H1 (cell line): ENCODE measurements at regions not wholly inside any gene's neighbourhood (a gene's known extent, or its start where the extent isn't known, plus 50 kb on each side); places are given as distances from the start of the nearest gene placed in this dataset.

Experiments used
- CTCF ChIA-PET: fragments of 300-600 bp; sonication (Branson Sonifier 250); formaldehyde crosslinking; loops from one replicate; lab custom pipeline; 2021; ENCODE audit not compliant: partially characterized antibody; lab: Charles Lee
- POLR2A ChIA-PET: fragments of 300-600 bp; sonication (Branson Sonifier 250); formaldehyde crosslinking; loops from one replicate; lab custom pipeline; 2021; ENCODE audit warnings: inconsistent platforms; ENCODE audit not compliant: partially characterized antibody; lab: Charles Lee
- DNase-seq, 2 experiments: peaks; one replicate each; pipeline versions ENCODE4 v3.0.0 to v3.0.0-alpha.2; 2010 to 2022; ENCODE audit warnings: low spot score in 2 of 2, low read depth in 1 of 2, mixed read lengths in 1 of 2
- FAIRE-seq: peaks from 2 replicates; lab custom pipeline; 2011; peaks lifted over from hg19 to GRCh38; lab: Jason Lieb, UNC
- H2AFZ ChIP-seq: 2 replicates; pipeline ENCODE4 v1.8.1; 2012; ENCODE audit warnings: low read length, inconsistent platforms
- H2AK5ac ChIP-seq: 2 replicates; pipeline ENCODE4 v1.6.1; 2013; ENCODE audit warnings: low read depth, low read length
- H2BK120ac ChIP-seq: replicated peaks from 2 replicates; pipeline ENCODE3; 2013; ENCODE audit warnings: low read depth, low read length, inconsistent platforms
- H2BK12ac ChIP-seq: 2 replicates; pipeline ENCODE4 v1.6.1; 2013; ENCODE audit warnings: low read depth, low read length
- H2BK15ac ChIP-seq: 2 replicates; pipeline ENCODE4 v1.6.1; 2013; ENCODE audit warnings: low read length
- H2BK20ac ChIP-seq: 2 replicates; pipeline ENCODE4 v1.6.1; 2013; ENCODE audit warnings: low read length
- H2BK5ac ChIP-seq: 2 replicates; pipeline ENCODE4 v1.6.1; 2013; ENCODE audit warnings: low read depth, low read length
- H3K14ac ChIP-seq: 2 replicates; pipeline ENCODE4 v1.6.1; 2013; ENCODE audit warnings: inconsistent platforms; ENCODE audit not compliant: insufficient read length
- H3K18ac ChIP-seq: 2 replicates; pipeline ENCODE4 v1.6.1; 2013; ENCODE audit warnings: low read length; ENCODE audit errors: extremely low read depth
- H3K23ac ChIP-seq: 2 replicates; pipeline ENCODE4 v1.6.1; 2013; ENCODE audit warnings: inconsistent platforms; ENCODE audit not compliant: insufficient read length
- H3K23me2 ChIP-seq: 2 replicates; pipeline ENCODE4 v1.6.1; 2013; ENCODE audit warnings: low read depth, low read length
- H3K27ac ChIP-seq: 2 replicates; pipeline ENCODE4 v1.6.1; 2011; ENCODE audit warnings: low read depth, low read length, inconsistent platforms
- H3K27me3 ChIP-seq, 4 experiments: replicated peaks in 1 of 4; 1 replicate in 1 of 4; 2 replicates in 3 of 4; pipeline versions ENCODE4 v1.6.1 to v1.8.1; 2011 to 2013; ENCODE audit warnings: low read length in 3 of 4, mild to moderate bottlenecking in 3 of 4, inconsistent platforms in 2 of 4, mixed read lengths in 2 of 4, moderate library complexity in 1 of 4; ENCODE audit not compliant: control insufficient read depth in 3 of 4, insufficient read depth in 3 of 4; ENCODE audit errors: extremely low read depth in 1 of 4
- H3K36me3 ChIP-seq, 4 experiments: 2 replicates each; pipeline versions ENCODE4 v1.6.1 to v1.8.1; 2011 to 2013; ENCODE audit warnings: mild to moderate bottlenecking in 4 of 4, low read length in 3 of 4, moderate library complexity in 2 of 4, control low read depth in 1 of 4, inconsistent platforms in 1 of 4; ENCODE audit not compliant: insufficient read depth in 4 of 4, control insufficient read depth in 2 of 4
- H3K4ac ChIP-seq: replicated peaks from 2 replicates; pipeline ENCODE3; 2013; ENCODE audit warnings: low read length, low read depth, mixed read lengths, inconsistent platforms; ENCODE audit not compliant: insufficient read length
- H3K4me1 ChIP-seq, 4 experiments: replicated peaks in 1 of 4; 1 replicate in 1 of 4; 2 replicates in 3 of 4; pipeline versions ENCODE4 v1.6.1 to v1.8.1; 2011 to 2013; ENCODE audit warnings: low read length in 3 of 4, inconsistent platforms in 2 of 4, mixed read lengths in 1 of 4; ENCODE audit not compliant: insufficient read depth in 4 of 4, control insufficient read depth in 3 of 4
- H3K4me2 ChIP-seq, 2 experiments: 2 replicates each; pipeline versions ENCODE4 v1.6.1 to v1.8.1; 2011 to 2013; ENCODE audit warnings: low read depth in 2 of 2, low read length in 2 of 2, control low read depth in 1 of 2, inconsistent platforms in 1 of 2, mild to moderate bottlenecking in 1 of 2; ENCODE audit not compliant: insufficient read depth in 1 of 2
- H3K4me3 ChIP-seq, 4 experiments: fragments of 200-600, 300-600 bp in 1 of 4; sonication (generic), shearing (Covaris generic), sonication (Bioruptor Twin) in 1 of 4; 2 replicates each; pipeline versions ENCODE4 v1.5.1 to v1.8.1; 2011 to 2016; ENCODE audit warnings: low read length in 4 of 4, low read depth in 3 of 4, control low read depth in 2 of 4, inconsistent platforms in 2 of 4, mild to moderate bottlenecking in 2 of 4, mixed read lengths in 1 of 4, moderate library complexity in 1 of 4; ENCODE audit not compliant: insufficient read depth in 2 of 4; ENCODE audit errors: extremely low read depth in 1 of 4
- H3K56ac ChIP-seq: replicated peaks from 2 replicates; pipeline ENCODE3; 2013; ENCODE audit warnings: low read depth, mild to moderate bottlenecking, mixed read lengths, low read length, inconsistent platforms; ENCODE audit not compliant: insufficient read length
- H3K79me1 ChIP-seq: 2 replicates; pipeline ENCODE4 v1.6.1; 2013; ENCODE audit warnings: low read depth, low read length, control low read depth
- H3K79me2 ChIP-seq, 2 experiments: 2 replicates each; pipeline versions ENCODE4 v1.6.1 to v1.8.1; 2012 to 2013; ENCODE audit warnings: low read length in 2 of 2, mild to moderate bottlenecking in 2 of 2, inconsistent platforms in 1 of 2; ENCODE audit not compliant: insufficient read depth in 2 of 2, control insufficient read depth in 1 of 2
- H3K9ac ChIP-seq, 4 experiments: replicated peaks in 1 of 4; 1 replicate in 1 of 4; 2 replicates in 3 of 4; pipeline versions ENCODE4 v1.6.1 to v1.8.1; 2011 to 2013; ENCODE audit warnings: low read depth in 3 of 4, low read length in 3 of 4, control low read depth in 2 of 4, mild to moderate bottlenecking in 2 of 4, moderate library complexity in 2 of 4, inconsistent platforms in 1 of 4; ENCODE audit errors: extremely low read depth in 1 of 4
- H3K9me3 ChIP-seq, 2 experiments: 2 replicates each; pipeline versions ENCODE4 v1.6.1 to v1.8.1; 2012 to 2013; ENCODE audit warnings: mild to moderate bottlenecking in 2 of 2, moderate library complexity in 2 of 2, control low read depth in 1 of 2, inconsistent platforms in 1 of 2, low read depth in 1 of 2, low read length in 1 of 2, mixed read lengths in 1 of 2; ENCODE audit not compliant: insufficient read depth in 2 of 2
- H4K20me1 ChIP-seq, 2 experiments: replicated peaks in 1 of 2; 2 replicates each; pipeline versions ENCODE3 to v1.8.1; 2011 to 2013; ENCODE audit warnings: inconsistent platforms in 2 of 2, low read length in 2 of 2, mild to moderate bottlenecking in 1 of 2; ENCODE audit not compliant: insufficient read depth in 2 of 2, control insufficient read depth in 1 of 2
- H4K5ac ChIP-seq: 2 replicates; pipeline ENCODE4 v1.6.1; 2013; ENCODE audit warnings: low read length, low read depth, mixed read lengths, inconsistent platforms; ENCODE audit not compliant: insufficient read length
- H4K8ac ChIP-seq: 2 replicates; pipeline ENCODE4 v1.8.0; 2013; ENCODE audit warnings: mild to moderate bottlenecking, moderate library complexity, low read length, inconsistent platforms; ENCODE audit not compliant: insufficient read depth; ENCODE audit errors: extremely low read depth
- H4K91ac ChIP-seq: replicated peaks from 2 replicates; pipeline ENCODE3; 2013; ENCODE audit warnings: low read length, mixed read lengths, inconsistent platforms; ENCODE audit not compliant: insufficient read length
- ATF2 ChIP-seq: IDR thresholded peaks from 2 replicates; pipeline ENCODE4 v1.6.1; 2012; ENCODE audit warnings: low read length, inconsistent platforms
- CTBP2 ChIP-seq: IDR thresholded peaks from 2 replicates; pipeline ENCODE4 v1.7.0; 2011; ENCODE audit warnings: borderline replicate concordance, mild to moderate bottlenecking, moderate library complexity, mixed read lengths, low read length; ENCODE audit not compliant: insufficient read depth, insufficient read length
- EP300 ChIP-seq, 2 experiments: IDR thresholded peaks; 1 replicate in 1 of 2; 2 replicates in 1 of 2; pipeline ENCODE4 v1.6.1; 2011 to 2012; ENCODE audit warnings: low read depth in 2 of 2, low read length in 2 of 2, mild to moderate bottlenecking in 2 of 2, borderline replicate concordance in 1 of 2, inconsistent platforms in 1 of 2, moderate library complexity in 1 of 2
- GABPA ChIP-seq: IDR thresholded peaks from 2 replicates; pipeline ENCODE4 v1.6.1; 2011; ENCODE audit warnings: mild to moderate bottlenecking, low read length, moderate library complexity, borderline replicate concordance; ENCODE audit not compliant: insufficient read depth
- NANOG ChIP-seq: IDR thresholded peaks from 2 replicates; pipeline ENCODE4 v1.6.1; 2011; ENCODE audit warnings: low read length, low read depth, mild to moderate bottlenecking, inconsistent platforms; ENCODE audit not compliant: insufficient read depth, poor library complexity, severe bottlenecking
- POLR2AphosphoS5 ChIP-seq: IDR thresholded peaks from 2 replicates; pipeline ENCODE4 v1.6.1; 2011; ENCODE audit warnings: low read depth, low read length
- RXRA ChIP-seq: IDR thresholded peaks from 2 replicates; pipeline ENCODE4 v1.6.1; 2011; ENCODE audit warnings: low read depth, mild to moderate bottlenecking, low read length, moderate library complexity; ENCODE audit not compliant: insufficient read depth
- TAF7 ChIP-seq: optimal IDR thresholded peaks from 2 replicates; pipeline ENCODE3; 2011; ENCODE audit warnings: low read depth, mild to moderate bottlenecking, inconsistent platforms, low read length, moderate library complexity, borderline replicate concordance
- TEAD4 ChIP-seq: IDR thresholded peaks from 2 replicates; pipeline ENCODE4 v1.6.1; 2012; ENCODE audit warnings: low read depth, low read length, inconsistent platforms, mixed read lengths
- WGBS, 2 experiments: shearing (Covaris generic) in 1 of 2; methylation state at CpG; one replicate each; pipeline versions ENCODE4 v1.1.6 to v1.1.7; 2013 to 2015; ENCODE audit warnings: low lambda C conversion rate in 2 of 2, mixed read lengths in 2 of 2, inconsistent platforms in 1 of 2, low coverage in 1 of 2, missing lambda C conversion rate in 1 of 2; ENCODE audit not compliant: insufficient replicate concordance in 2 of 2, insufficient coverage in 1 of 2, insufficient read length in 1 of 2; ENCODE audit errors: extremely low coverage in 1 of 2, missing lambda C conversion rate in 1 of 2; 5-methylcytosine and 5-hydroxymethylcytosine counted together

GRCh38 chr14:100007254-100007653 is 58.0 kb upstream of the EVL start:
- Histone ChIP-seq H3K4me1 (no peaks in the 10 kb centered on the region), H2BK20ac (no peak overlapping the region), H3K4me2 (no peak overlapping the region), H3K14ac (no peak overlapping the region), H3K56ac (no peak overlapping the region), H3K79me1 (no peaks in the 10 kb centered on the region), H4K91ac (no peak overlapping the region), H3K4ac (no peak overlapping the region), H2AFZ (no peak overlapping the region), H2BK12ac (no peak overlapping the region), H2BK120ac (no peak overlapping the region), H2AK5ac (no peak overlapping the region), H3K9me3 (peaks cover 28 to 29% of the 10 kb centered on the region in 2 experiments), H3K23me2 (no peaks in the 10 kb centered on the region; the same call in 1 of the 2 replicates), H3K23ac (no peak overlapping the region), H3K27ac (no peak overlapping the region), H4K5ac (no peak overlapping the region), H3K4me3 (no peak overlapping the region), H3K18ac (no peak overlapping the region), H3K9ac (no peak overlapping the region), H4K8ac (no peak overlapping the region), H4K20me1 (no peaks in the 10 kb centered on the region), H3K79me2 (peaks cover 0 to 2% of the 10 kb centered on the region in 2 experiments; a peak in 1 of 4 replicates), H2BK15ac (no peak overlapping the region), H3K27me3 (no peaks in the 10 kb centered on the region), H3K36me3 (peaks cover 0 to 6% (median 3%) of the 10 kb centered on the region in 4 experiments; a peak in 4 of 8 replicates), H2BK5ac (no peak overlapping the region)
- CTCF ChIA-PET, result interaction anchor here (0.7 to 1.9 kb wide), 5 partner anchors 11 to 28 kb away, joined by 3 to 6 read pairs (median 4); no protein-coding TSS in a partner anchor
- FAIRE-seq (no peak), DNase-seq (no peak)
- 100% methylated on average over 1 of the region's 1 CpG; no CpG with 5 or more reads in 1 of the 2 experiments for WGBS, 2 experiments
- POLR2A ChIA-PET, result interaction anchor here (0.6 kb wide), 1 partner anchor 26 kb away, joined by 3 read pairs; no protein-coding TSS in a partner anchor
- TF ChIP-seq CTBP2 (no peak), NANOG (no peak), POLR2AphosphoS5 (no peak), RXRA (no peak), EP300 (IDR thresholded peaks at IDR 0.05; ENCODE audit: borderline replicate concordance in 1 of 2, low read depth in 2 of 2, low read length in 2 of 2) (no peak), GABPA (no peak), ATF2 (no peak), TAF7 (no peak), TEAD4 (no peak)
